B cell (primary cell): ENCODE measurements at regions not wholly inside any gene's neighbourhood (a gene's known extent, or its start where the extent isn't known, plus 50 kb on each side); places are given as distances from the start of the nearest gene placed in this dataset.

Experiments
- ATAC-seq: fragments of 200-7000 bp; cut with Tn5 transposase; one replicate; pipeline ENCODE4 v1.10.0; 2021; ENCODE audit warnings: low read depth, mild to moderate bottlenecking, moderate number of reproducible peaks, moderate library complexity
- CTCF ChIA-PET: fragments of 350-600 bp; sonication (Branson Sonifier 250); formaldehyde crosslinking; loops from one replicate; lab custom pipeline; 2021; ENCODE audit warnings: antibody characterized with exemption, inconsistent platforms; lab: Charles Lee
- POLR2A ChIA-PET: fragments of 350-600 bp; sonication (Branson Sonifier 250); formaldehyde crosslinking; loops from one replicate; lab custom pipeline; 2021; ENCODE audit warnings: antibody characterized with exemption; lab: Charles Lee
- DNase-seq: peaks from one replicate; pipeline ENCODE4 v3.0.0; 2013
- H2AFZ ChIP-seq: 2 replicates; pipeline ENCODE4 v1.6.1; 2012; ENCODE audit warnings: mild to moderate bottlenecking, low read depth, low read length; ENCODE audit not compliant: insufficient read depth, poor library complexity, severe bottlenecking
- H3K27ac ChIP-seq, 2 donors: 1 replicate in 1 of 2; 2 replicates in 1 of 2; pipeline ENCODE4 v1.5.1; 2012 to 2013; ENCODE audit warnings: low read length in 2 of 2, mild to moderate bottlenecking in 2 of 2, moderate library complexity in 1 of 2
- H3K27me3 ChIP-seq, 4 experiments: fragments of 200-600 bp in 1 of 4; sonication (generic) in 1 of 4; replicated peaks in 1 of 4; 1 replicate in 2 of 4; 2 replicates in 2 of 4; pipeline versions ENCODE4 v1.6.1 to v1.7.0; 2013 to 2016; ENCODE audit warnings: low read length in 3 of 4, mild to moderate bottlenecking in 2 of 4, mixed read lengths in 1 of 4, moderate library complexity in 1 of 4; ENCODE audit not compliant: insufficient read depth in 4 of 4, control insufficient read depth in 3 of 4; ENCODE audit errors: control extremely low read depth in 1 of 4
- H3K36me3 ChIP-seq, 2 experiments: replicated peaks in 1 of 2; 1 replicate in 1 of 2; 2 replicates in 1 of 2; pipeline versions ENCODE4 v1.6.1 to v1.7.1; 2013; ENCODE audit warnings: low read length in 1 of 2; ENCODE audit not compliant: insufficient read depth in 2 of 2, control insufficient read depth in 1 of 2; ENCODE audit errors: control extremely low read depth in 1 of 2, extremely low read depth in 1 of 2
- H3K4me1 ChIP-seq, 2 donors: fragments of 200-600 bp in 1 of 2; sonication (generic) in 1 of 2; 1 replicate in 1 of 2; 2 replicates in 1 of 2; pipeline versions ENCODE4 v1.5.1 to v1.6.1; 2013 to 2017; ENCODE audit warnings: low read length in 2 of 2; ENCODE audit not compliant: control insufficient read depth in 2 of 2, insufficient read depth in 2 of 2
- H3K4me2 ChIP-seq: replicated peaks from 2 replicates; pipeline ENCODE3; 2012; ENCODE audit warnings: mild to moderate bottlenecking, low read depth, low read length; ENCODE audit not compliant: poor library complexity, severe bottlenecking
- H3K4me3 ChIP-seq, 5 experiments: fragments of 200-600 bp in 1 of 5; sonication (generic) in 1 of 5; 1 replicate in 3 of 5; 2 replicates in 2 of 5; pipeline versions ENCODE4 v1.5.1 to v1.7.0; 2011 to 2016; ENCODE audit warnings: low read length in 4 of 5, mild to moderate bottlenecking in 4 of 5, low read depth in 2 of 5, control low read depth in 1 of 5, moderate library complexity in 1 of 5; ENCODE audit not compliant: insufficient read depth in 1 of 5; ENCODE audit errors: control extremely low read depth in 1 of 5, extremely low read depth in 1 of 5
- H3K79me2 ChIP-seq: fragments of 200-600 bp; sonication (generic); one replicate; pipeline ENCODE4 v1.6.0; 2016; ENCODE audit warnings: low read length; ENCODE audit not compliant: control insufficient read depth, insufficient read depth
- H3K9ac ChIP-seq: fragments of 200-600 bp; sonication (generic); 2 replicates; pipeline ENCODE4 v1.6.1; 2017; ENCODE audit warnings: mild to moderate bottlenecking, low read length, moderate library complexity
- H3K9me3 ChIP-seq, 3 donors: one replicate each; pipeline versions ENCODE4 v1.6.1 to v1.7.1; 2013; ENCODE audit warnings: low read length in 2 of 3; ENCODE audit not compliant: control insufficient read depth in 2 of 3, insufficient read depth in 1 of 3; ENCODE audit errors: control extremely low read depth in 1 of 3
- H4K20me1 ChIP-seq: 2 replicates; pipeline ENCODE4 v1.6.0; 2012; ENCODE audit warnings: mild to moderate bottlenecking, low read length; ENCODE audit not compliant: insufficient read depth, control insufficient read depth, poor library complexity, severe bottlenecking
- H3K27ac Mint-ChIP-seq: one replicate; pipeline ENCODE4 v1.8.0; 2021; ENCODE audit warnings: mixed read lengths
- H3K27me3 Mint-ChIP-seq: one replicate; pipeline ENCODE4 v1.8.0; 2021; ENCODE audit warnings: mixed read lengths
- H3K4me1 Mint-ChIP-seq: one replicate; pipeline ENCODE4 v1.8.0; 2021; ENCODE audit warnings: mixed read lengths
- H3K4me3 Mint-ChIP-seq: one replicate; pipeline ENCODE4 v1.8.0; 2021; ENCODE audit warnings: mixed read lengths
- H3K9me3 Mint-ChIP-seq: one replicate; pipeline ENCODE4 v1.8.0; 2022; ENCODE audit warnings: mixed read lengths; ENCODE audit not compliant: insufficient read depth
- CTCF ChIP-seq: fragments of 200-600 bp; IDR thresholded peaks from one replicate; pipeline ENCODE4 v1.8.0; 2022; ENCODE audit warnings: antibody characterized with exemption, mild to moderate bottlenecking
- EZH2 ChIP-seq: IDR thresholded peaks from 2 replicates; pipeline ENCODE4 v1.6.1; 2012; ENCODE audit warnings: borderline replicate concordance, low read depth, mild to moderate bottlenecking, moderate library complexity, low read length; ENCODE audit not compliant: insufficient read depth, poor library complexity, severe bottlenecking
- WGBS: methylation state at CpG from one replicate; pipeline ENCODE4 v1.1.5; 2013; ENCODE audit warnings: missing lambda C conversion rate; ENCODE audit not compliant: insufficient coverage; 5-methylcytosine and 5-hydroxymethylcytosine counted together
- intact Hi-C: fragments of 100-400 bp; cut with micrococcal nuclease; formaldehyde crosslinking; loops from one replicate; pipeline ENCODE4 v1.10.0; 2022

GRCh38 chr15:49752517-49752916 is 131.7 kb downstream of the DTWD1 start:
- H3K79me2 ChIP-seq = no peaks in the 10 kb centered on the region
- H3K27ac ChIP-seq = no peak overlapping the region
- H4K20me1 ChIP-seq = no peaks in the 10 kb centered on the region
- H3K9ac ChIP-seq = no peak overlapping the region
- Mint-ChIP-seq H3K27ac (no peak overlapping the region), H3K9me3 (no peaks in the 10 kb centered on the region), H3K27me3 (no peaks in the 10 kb centered on the region), H3K4me1 (no peaks in the 10 kb centered on the region), H3K4me3 (no peak overlapping the region)
- H3K36me3 ChIP-seq = no peaks in the 10 kb centered on the region
- ATAC-seq (no peak), DNase-seq (no peak)
- no peak overlapping the region for H3K4me3 ChIP-seq
- TF ChIP-seq EZH2 (no peak), CTCF (no peak)
- CTCF ChIA-PET = no interaction called here
- H3K27me3 ChIP-seq = no peaks in the 10 kb centered on the region
- no peak overlapping the region for H2AFZ ChIP-seq
- 88% methylated on average over 1 of the region's 2 CpGs for WGBS
- H3K9me3 ChIP-seq = no peaks in the 10 kb centered on the region
- POLR2A ChIA-PET = no interaction called here
- no peaks in the 10 kb centered on the region for H3K4me1 ChIP-seq
- intact Hi-C loops = no loop called here
- no peak overlapping the region for H3K4me2 ChIP-seq

GRCh38 chr15:49758456-49758855 is 137.6 kb downstream of the DTWD1 start:
- Mint-ChIP-seq H3K4me1 (no peaks in the 10 kb centered on the region), H3K4me3 (no peak overlapping the region), H3K9me3 (peaks cover 14% of the 10 kb centered on the region), H3K27me3 (no peaks in the 10 kb centered on the region), H3K27ac (no peak overlapping the region)
- Histone ChIP-seq H3K36me3 (no peaks in the 10 kb centered on the region), H3K27me3 (no peaks in the 10 kb centered on the region), H3K4me3 (no peak overlapping the region), H3K9ac (no peak overlapping the region), H4K20me1 (no peaks in the 10 kb centered on the region), H3K4me1 (no peaks in the 10 kb centered on the region), H3K27ac (no peak overlapping the region), H3K9me3 (peaks cover 0 to 12% (median 3%) of the 10 kb centered on the region in 3 donors), H3K4me2 (no peak overlapping the region), H2AFZ (no peak overlapping the region), H3K79me2 (no peaks in the 10 kb centered on the region)
- no CpG with 5 or more reads among the region's 1 CpG for WGBS
- CTCF ChIA-PET = no interaction called here
- DNase-seq (no peak), ATAC-seq (no peak)
- POLR2A ChIA-PET = no interaction called here
- intact Hi-C loops = no loop called here
- TF ChIP-seq CTCF (no peak), EZH2 (no peak)
